C4-2B (cell line): ENCODE measurements at regions not wholly inside any gene's neighbourhood (a gene's known extent, or its start where the extent isn't known, plus 50 kb on each side); places are given as distances from the start of the nearest gene placed in this dataset.

Source experiments
- H3K27ac ChIP-seq: fragments of 450-650 bp; 2 replicates; pipeline ENCODE4 v1.5.1; 2017
- ZFX ChIP-seq: fragments of 450-650 bp; IDR thresholded peaks from 2 replicates; pipeline ENCODE4 v1.6.1; 2017
- TF ChIP-seq, protein P1 (sequence below): fragments of 450-650 bp; conservative IDR thresholded peaks from 2 replicates; pipeline ENCODE4 v1.5.1; 2017; ENCODE audit warnings: mild to moderate bottlenecking

DNA sequence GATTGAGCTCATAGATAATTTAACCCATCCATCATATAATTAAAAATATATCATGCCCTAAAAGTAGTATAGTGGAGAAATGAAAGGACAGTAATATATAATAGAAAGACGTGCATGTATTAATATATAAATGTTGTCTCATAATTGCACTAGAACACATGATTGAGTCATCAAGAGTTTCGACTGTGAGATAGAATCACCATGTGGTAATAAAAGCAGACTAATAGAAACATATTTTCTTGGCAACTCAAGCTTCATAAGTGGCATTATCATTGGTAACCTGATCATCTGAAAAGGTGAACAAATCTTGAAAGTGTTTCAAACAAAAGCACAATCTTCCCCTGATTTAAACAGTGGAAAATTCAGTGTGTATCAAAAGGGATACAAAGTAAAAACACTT is 188.8 kb downstream of the CYRIA start:
- H3K27ac ChIP-seq: no peak overlapping the region
- TF ChIP-seq, protein P1, sequence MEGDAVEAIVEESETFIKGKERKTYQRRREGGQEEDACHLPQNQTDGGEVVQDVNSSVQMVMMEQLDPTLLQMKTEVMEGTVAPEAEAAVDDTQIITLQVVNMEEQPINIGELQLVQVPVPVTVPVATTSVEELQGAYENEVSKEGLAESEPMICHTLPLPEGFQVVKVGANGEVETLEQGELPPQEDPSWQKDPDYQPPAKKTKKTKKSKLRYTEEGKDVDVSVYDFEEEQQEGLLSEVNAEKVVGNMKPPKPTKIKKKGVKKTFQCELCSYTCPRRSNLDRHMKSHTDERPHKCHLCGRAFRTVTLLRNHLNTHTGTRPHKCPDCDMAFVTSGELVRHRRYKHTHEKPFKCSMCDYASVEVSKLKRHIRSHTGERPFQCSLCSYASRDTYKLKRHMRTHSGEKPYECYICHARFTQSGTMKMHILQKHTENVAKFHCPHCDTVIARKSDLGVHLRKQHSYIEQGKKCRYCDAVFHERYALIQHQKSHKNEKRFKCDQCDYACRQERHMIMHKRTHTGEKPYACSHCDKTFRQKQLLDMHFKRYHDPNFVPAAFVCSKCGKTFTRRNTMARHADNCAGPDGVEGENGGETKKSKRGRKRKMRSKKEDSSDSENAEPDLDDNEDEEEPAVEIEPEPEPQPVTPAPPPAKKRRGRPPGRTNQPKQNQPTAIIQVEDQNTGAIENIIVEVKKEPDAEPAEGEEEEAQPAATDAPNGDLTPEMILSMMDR: no peak
- no peak for TF ChIP-seq ZFX

DNA sequence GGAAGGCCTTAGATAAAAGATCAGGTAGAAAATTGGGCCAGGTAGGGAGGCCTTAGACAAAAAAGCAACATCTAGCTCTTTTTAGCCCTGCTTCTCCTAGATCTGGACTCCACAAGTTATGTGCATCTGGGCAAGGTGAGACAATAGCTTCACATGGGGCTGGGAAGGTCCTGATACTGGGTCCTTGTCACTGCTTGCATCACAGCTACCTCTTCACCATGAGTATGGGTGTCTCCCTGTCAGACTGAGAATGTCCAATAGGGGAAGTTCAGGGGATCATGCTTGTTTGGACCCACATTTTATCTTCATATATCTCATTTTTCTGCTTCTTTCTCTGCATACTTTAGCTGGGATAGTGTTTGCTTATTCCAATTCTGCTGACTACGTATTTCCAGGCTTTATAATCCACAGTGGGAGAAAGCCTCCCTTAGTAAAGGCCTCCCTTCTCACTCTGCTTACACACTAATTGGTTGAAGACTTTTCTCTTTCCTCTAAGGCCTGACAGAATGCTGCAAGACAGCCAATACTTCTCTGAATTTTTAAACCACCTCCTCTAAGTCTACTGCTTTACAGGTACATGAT is 189.6 kb downstream of the CYRIA start:
- TF ChIP-seq, protein P1: no peak
- no peak for TF ChIP-seq ZFX
- H3K27ac ChIP-seq: no peak overlapping the region

DNA sequence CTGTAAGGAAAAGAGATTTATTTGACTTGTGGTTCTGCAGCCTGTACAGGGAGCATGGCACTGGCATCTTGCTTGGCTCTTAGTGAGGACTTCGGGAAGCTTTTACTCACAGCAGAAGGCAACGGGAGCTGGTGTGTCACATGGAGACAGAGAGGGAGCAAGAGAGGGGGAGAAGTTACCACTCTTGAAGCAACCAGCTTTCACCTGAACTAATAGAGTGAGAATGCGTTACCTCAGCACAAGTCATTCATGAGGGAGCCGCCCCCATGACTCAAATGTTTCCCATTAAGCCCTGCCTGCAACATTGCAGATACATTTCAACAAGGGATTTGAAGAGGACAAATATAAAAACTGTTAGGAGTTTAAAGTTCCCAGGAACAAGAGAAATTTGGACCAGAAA is 190.0 kb downstream of the CYRIA start:
- TF ChIP-seq ZFX: no peak
- TF ChIP-seq, protein P1: no peak
- H3K27ac ChIP-seq: no peak overlapping the region

DNA sequence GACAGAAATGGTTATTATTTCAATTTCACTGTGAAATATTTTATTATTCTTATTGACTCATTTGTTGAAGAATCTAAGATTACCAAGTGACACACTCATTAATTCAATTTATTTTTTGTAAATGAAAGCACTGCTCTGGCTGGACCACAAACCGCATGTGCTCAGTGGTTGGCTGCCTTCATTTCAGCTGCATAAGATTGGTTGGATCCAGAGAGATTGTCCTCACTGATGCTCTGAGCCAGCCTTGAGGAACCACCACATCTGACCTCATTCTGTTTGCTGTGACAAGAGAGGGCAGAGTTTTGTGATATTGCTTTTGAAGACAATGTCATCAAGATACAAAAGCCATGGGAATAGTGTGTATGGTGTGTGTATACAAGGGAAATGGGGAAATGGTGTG is 192.1 kb downstream of the CYRIA start:
- TF ChIP-seq, protein P1: no peak
- TF ChIP-seq ZFX: no peak

DNA sequence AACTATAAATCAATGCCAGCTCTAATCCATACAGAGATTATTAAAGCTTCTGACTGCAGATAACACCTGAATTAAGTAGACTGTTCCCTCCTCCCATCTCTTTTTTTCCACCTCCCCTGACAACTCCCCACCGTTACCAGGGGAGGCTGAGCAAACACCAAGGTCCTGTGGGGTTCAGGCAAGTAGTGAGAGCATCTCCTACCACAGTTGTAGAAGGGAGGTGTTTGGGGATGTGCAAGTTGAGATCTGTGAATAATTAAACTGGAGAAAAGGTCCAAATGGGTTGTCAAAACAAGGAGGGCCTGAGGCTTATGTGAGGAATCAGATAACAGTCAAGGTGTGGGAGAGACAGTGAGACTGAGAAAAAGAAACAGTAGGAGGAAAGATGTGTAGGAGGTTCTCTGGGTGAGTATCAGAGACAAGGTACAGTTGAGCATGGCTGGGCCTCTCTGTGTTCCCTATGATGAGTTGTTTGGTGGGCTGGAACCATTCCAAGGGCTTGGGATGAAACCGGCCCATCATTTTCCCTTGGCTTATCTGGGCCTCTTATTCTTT is 194.6 kb downstream of the CYRIA start:
- H3K27ac ChIP-seq: no peak overlapping the region
- TF ChIP-seq, protein P1: no peak
- no peak for TF ChIP-seq ZFX

More for the DNA sequence above, 192.1 kb downstream of the CYRIA start:
- H3K27ac ChIP-seq: no peak overlapping the region

DNA sequence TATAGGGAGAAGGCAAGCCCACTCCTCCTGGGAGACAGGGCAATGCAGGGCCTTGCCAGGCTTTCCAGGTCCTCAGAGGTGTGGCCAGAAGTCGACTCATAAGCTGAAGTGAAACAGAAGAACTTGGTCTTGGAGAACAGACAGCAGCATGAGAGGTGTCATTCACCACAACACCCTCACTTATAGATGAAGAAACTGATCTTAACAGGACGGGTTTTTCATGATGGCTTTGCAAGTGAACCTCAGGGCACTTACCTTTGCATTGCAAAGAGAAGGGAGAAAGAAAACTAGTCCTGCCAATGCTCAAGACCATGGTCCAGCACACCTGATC is 198.8 kb downstream of the CYRIA start:
- no peak for TF ChIP-seq ZFX
- TF ChIP-seq, protein P1: no peak
- H3K27ac ChIP-seq: no peak overlapping the region

DNA sequence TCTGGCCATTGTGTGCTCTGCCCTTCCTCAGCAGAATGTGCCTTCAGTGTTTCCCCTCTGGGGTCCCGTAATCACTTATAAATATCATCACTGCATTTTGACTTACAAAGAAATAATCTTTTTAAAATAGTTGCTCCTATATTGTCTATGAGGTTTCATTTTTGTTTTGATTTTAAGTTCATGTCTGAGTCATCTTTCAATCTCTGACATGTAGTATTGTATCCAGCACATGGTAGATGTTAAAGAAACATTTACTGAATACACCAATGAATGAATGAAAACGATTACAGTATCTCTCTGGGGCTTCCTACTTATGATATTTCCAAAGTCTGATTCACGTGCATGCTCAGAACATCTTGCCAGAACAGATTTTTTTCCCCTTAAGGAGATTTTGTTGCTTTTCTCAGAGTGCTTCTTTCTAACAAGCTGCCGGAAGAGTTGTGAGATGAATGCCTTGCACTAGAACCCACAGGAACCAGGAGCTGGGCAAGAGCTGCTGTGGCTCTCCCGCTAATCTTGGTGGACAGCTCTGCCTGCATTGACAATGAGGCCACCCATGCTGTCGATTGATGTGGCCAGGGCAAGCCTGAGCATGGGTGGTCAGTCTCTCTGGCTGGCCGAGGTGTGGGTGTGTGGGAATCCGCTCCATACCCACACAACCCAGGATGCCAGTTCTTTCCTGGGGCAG is 199.4 kb downstream of the CYRIA start:
- H3K27ac ChIP-seq: no peak overlapping the region
- TF ChIP-seq, protein P1: no peak
- no peak for TF ChIP-seq ZFX
